Heart right ventricle (tissue), 16 donors: ENCODE measurements at regions not wholly inside any gene's neighbourhood (a gene's known extent, or its start where the extent isn't known, plus 50 kb on each side); places are given as distances from the start of the nearest gene placed in this dataset.

Experiments
- ATAC-seq, 8 donors: fragments of 200-7000 bp; cut with Tn5 transposase; one replicate each; pipeline ENCODE4 v1.9.1; 2020; ENCODE audit warnings: mild to moderate bottlenecking in 8 of 8, moderate library complexity in 8 of 8, moderate number of reproducible peaks in 1 of 8
- DNase-seq, 2 donors: peaks; one replicate each; pipeline ENCODE4 v3.0.0-alpha.2; 2020
- H3K27ac ChIP-seq, 10 donors: fragments of 200-600 bp; sonication (generic) in 2 of 10; one replicate each; pipeline versions ENCODE4 v1.5.0 to v1.8.0; 2020 to 2022; ENCODE audit warnings: mild to moderate bottlenecking in 3 of 10
- H3K27me3 ChIP-seq, 7 donors: fragments of 200-600 bp; one replicate each; pipeline ENCODE4 v1.8.0; 2021 to 2022; ENCODE audit warnings: mild to moderate bottlenecking in 2 of 7
- H3K36me3 ChIP-seq, 9 donors: fragments of 200-600 bp; sonication (generic) in 1 of 9; one replicate each; pipeline versions ENCODE4 v1.5.0 to v1.8.0; 2020 to 2022; ENCODE audit warnings: mild to moderate bottlenecking in 2 of 9
- H3K4me1 ChIP-seq, 9 donors: fragments of 200-600 bp; sonication (generic) in 1 of 9; one replicate each; pipeline versions ENCODE4 v1.5.0 to v1.8.0; 2020 to 2022; ENCODE audit warnings: mild to moderate bottlenecking in 4 of 9
- H3K4me3 ChIP-seq, 10 donors: fragments of 200-600 bp; sonication (generic) in 2 of 10; one replicate each; pipeline versions ENCODE4 v1.5.0 to v1.8.0; 2020 to 2022; ENCODE audit warnings: mild to moderate bottlenecking in 7 of 10, moderate library complexity in 2 of 10
- H3K9me3 ChIP-seq, 11 donors: fragments of 200-600 bp in 10 of 11; sonication (generic) in 2 of 11; one replicate each; pipeline versions ENCODE4 v1.5.0 to v1.8.0; 2013 to 2022; ENCODE audit warnings: mild to moderate bottlenecking in 2 of 11, control low read depth in 1 of 11, moderate library complexity in 1 of 11
- whole genome bisulfite sequencing, 2 donors: extraction: QIAGEN DNeasy Blood & Tissue Kit; methylation state at CpG; one replicate each; pipeline ENCODE4 v1.1.7; 2013; ENCODE audit warnings: inconsistent platforms in 1 of 2; 5-methylcytosine and 5-hydroxymethylcytosine counted together
- intact Hi-C, 10 donors: fragments of 100-400 bp; cut with DNase I; formaldehyde crosslinking; loops; one replicate each; pipeline versions ENCODE4 v1.11.1 to v1.14.2; 2022
- TF ChIP-seq, protein P1 (sequence below), 9 donors: fragments of 200-600 bp; sonication (generic) in 2 of 9; IDR thresholded peaks; one replicate each; pipeline versions ENCODE4 v1.5.0 to v1.8.0; 2021 to 2022; ENCODE audit warnings: antibody characterized with exemption in 9 of 9, mild to moderate bottlenecking in 5 of 9, moderate library complexity in 1 of 9
- donor health status: Arrhythmogenic right ventricular cardiomyopathy.
- donor health status: ischemic (EF 13 %, LVEDD 7.1; RV severe dilation, severe dysfunction).
- donor health status: healthy with polysubstance abuse.
- donor health status: DM: no; HTN: yes; CAD: no.
- donor health status: DM: no; HTN: no; CAD: no.
- donor health status: ischemic (EF 25% LVEDD 6.9; RV normal size, moderate dysfunction).
- donor health status: ischemic (EF 25% LVEDD 5.7; RV mildly dilated, moderate dysfunction).
- donor health status: healthy.
- donor health status: DM: yes; HTN: yes; CAD: no.
- donor health status: Ischemic cardiomyopathy.
- donor health status: ischemic (EF 35%, LVEDD 5.7; RV mildly dilated, moderate dysfunction).
- donor health status: nonischemic (EF 11% LVEDD 7.7; RV severe dilation, severe dysfunction).
- donor health status: DM: yes; HTN: yes; CAD: no.
- donor health status: PGD.
- donor health status: ischemic (EF 29% LVEDD 5.4; RV normal size, mild dysfunction).
- donor health status: nonischemic (EF 23%, LVEDD 6.1; RV moderate dilation, normal function).

DNA sequence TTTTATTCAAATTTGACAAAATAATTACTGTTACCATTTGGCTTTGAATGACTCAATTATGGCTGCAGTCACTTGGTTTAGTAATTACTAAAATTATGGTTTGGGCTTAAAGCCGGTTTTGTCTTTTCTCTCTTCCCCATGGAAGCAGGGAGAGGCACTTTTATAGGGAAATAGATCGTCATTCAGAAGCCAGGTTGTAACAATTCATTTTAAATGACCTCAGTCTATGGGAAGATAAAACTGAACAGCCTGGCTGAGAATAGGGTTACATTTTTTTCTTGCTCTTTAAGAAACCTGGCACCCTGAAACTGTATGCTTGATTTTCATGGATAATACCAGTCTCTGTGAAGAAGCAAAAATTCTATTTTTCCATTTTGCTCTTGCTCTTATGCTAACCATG, 169.8 kb downstream of the SMC2 start:
- ATAC-seq (no peak), DNase-seq (no peak)
- H3K4me3 ChIP-seq, result no peak overlapping the region
- TF ChIP-seq, protein P1, sequence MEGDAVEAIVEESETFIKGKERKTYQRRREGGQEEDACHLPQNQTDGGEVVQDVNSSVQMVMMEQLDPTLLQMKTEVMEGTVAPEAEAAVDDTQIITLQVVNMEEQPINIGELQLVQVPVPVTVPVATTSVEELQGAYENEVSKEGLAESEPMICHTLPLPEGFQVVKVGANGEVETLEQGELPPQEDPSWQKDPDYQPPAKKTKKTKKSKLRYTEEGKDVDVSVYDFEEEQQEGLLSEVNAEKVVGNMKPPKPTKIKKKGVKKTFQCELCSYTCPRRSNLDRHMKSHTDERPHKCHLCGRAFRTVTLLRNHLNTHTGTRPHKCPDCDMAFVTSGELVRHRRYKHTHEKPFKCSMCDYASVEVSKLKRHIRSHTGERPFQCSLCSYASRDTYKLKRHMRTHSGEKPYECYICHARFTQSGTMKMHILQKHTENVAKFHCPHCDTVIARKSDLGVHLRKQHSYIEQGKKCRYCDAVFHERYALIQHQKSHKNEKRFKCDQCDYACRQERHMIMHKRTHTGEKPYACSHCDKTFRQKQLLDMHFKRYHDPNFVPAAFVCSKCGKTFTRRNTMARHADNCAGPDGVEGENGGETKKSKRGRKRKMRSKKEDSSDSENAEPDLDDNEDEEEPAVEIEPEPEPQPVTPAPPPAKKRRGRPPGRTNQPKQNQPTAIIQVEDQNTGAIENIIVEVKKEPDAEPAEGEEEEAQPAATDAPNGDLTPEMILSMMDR (IDR thresholded peaks at IDR 0.05), result no peak
- H3K27me3 ChIP-seq, result peaks cover 0 to under 1% (median 0%) of the 10 kb centered on the region in 7 donors
- no peaks in the 10 kb centered on the region for H3K36me3 ChIP-seq
- WGBS, 2 donors, result 74 to 79% methylated on average over 2 of the region's 2 CpGs
- H3K4me1 ChIP-seq, result no peaks in the 10 kb centered on the region
- peaks cover 0 to 9% (median 0%) of the 10 kb centered on the region in 11 donors for H3K9me3 ChIP-seq
- no peak overlapping the region for H3K27ac ChIP-seq
- intact Hi-C loops, result no loop called here

DNA sequence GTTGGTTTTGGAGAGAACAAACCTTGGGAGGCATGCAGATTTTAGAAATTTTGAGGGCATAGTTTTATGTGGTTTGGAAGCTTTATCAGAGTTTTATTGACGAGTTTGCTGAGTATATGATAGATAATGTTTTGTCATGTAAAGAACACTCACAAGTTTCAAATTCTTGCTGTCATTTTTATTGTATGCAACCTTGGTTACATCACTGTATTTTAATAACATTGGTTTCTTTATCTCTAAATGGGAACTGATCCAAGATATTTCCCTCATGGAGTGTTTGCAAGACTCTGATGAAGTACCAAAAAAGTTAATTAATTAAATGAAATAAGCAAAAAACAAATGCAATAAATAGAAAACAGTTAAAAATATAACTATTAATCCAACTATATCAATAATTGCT, 170.3 kb downstream of the SMC2 start:
- intact Hi-C loops, result no loop called here
- H3K4me1 ChIP-seq, result no peaks in the 10 kb centered on the region
- ATAC-seq, result no peak
- no peak overlapping the region for H3K27ac ChIP-seq
- WGBS, 2 donors, result 0% methylated on average over 1 of the region's 1 CpG
- H3K4me3 ChIP-seq, result no peak overlapping the region
- no peaks in the 10 kb centered on the region for H3K27me3 ChIP-seq
- DNase-seq, result no peak
- TF ChIP-seq, protein P1 (IDR thresholded peaks at IDR 0.05), result no peak
- no peaks in the 10 kb centered on the region for H3K36me3 ChIP-seq
- H3K9me3 ChIP-seq, result peaks cover 0 to 9% (median 0%) of the 10 kb centered on the region in 11 donors

DNA sequence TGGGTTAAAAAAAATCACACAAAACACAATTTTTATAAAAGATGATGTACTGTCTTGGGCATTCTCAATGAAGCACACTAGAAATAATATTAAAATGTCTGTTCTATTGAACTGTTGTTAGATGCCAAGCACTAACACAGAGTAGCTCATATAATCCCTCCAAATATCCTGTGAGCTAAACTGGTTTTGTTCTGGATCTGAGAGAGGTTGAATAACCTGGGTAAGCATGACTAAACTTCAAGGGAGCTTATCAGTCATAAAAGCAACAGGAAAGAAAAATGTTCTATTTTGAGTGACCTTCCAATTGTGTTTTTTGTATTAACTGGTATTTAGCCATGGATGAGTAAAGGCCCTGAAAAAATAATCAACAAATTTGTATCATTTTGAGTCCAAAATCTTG, 175.3 kb downstream of the SMC2 start:
- ATAC-seq, result no peak
- H3K27me3 ChIP-seq, result no peaks in the 10 kb centered on the region
- H3K4me1 ChIP-seq, result no peaks in the 10 kb centered on the region
- H3K36me3 ChIP-seq, result no peaks in the 10 kb centered on the region
- intact Hi-C loops, result no loop called here
- DNase-seq, result no peak
- H3K9me3 ChIP-seq, result peaks cover 0 to 8% (median 0%) of the 10 kb centered on the region in 11 donors
- no peak overlapping the region for H3K4me3 ChIP-seq
- TF ChIP-seq, protein P1 (IDR thresholded peaks at IDR 0.05), result no peak
- H3K27ac ChIP-seq, result no peak overlapping the region

DNA sequence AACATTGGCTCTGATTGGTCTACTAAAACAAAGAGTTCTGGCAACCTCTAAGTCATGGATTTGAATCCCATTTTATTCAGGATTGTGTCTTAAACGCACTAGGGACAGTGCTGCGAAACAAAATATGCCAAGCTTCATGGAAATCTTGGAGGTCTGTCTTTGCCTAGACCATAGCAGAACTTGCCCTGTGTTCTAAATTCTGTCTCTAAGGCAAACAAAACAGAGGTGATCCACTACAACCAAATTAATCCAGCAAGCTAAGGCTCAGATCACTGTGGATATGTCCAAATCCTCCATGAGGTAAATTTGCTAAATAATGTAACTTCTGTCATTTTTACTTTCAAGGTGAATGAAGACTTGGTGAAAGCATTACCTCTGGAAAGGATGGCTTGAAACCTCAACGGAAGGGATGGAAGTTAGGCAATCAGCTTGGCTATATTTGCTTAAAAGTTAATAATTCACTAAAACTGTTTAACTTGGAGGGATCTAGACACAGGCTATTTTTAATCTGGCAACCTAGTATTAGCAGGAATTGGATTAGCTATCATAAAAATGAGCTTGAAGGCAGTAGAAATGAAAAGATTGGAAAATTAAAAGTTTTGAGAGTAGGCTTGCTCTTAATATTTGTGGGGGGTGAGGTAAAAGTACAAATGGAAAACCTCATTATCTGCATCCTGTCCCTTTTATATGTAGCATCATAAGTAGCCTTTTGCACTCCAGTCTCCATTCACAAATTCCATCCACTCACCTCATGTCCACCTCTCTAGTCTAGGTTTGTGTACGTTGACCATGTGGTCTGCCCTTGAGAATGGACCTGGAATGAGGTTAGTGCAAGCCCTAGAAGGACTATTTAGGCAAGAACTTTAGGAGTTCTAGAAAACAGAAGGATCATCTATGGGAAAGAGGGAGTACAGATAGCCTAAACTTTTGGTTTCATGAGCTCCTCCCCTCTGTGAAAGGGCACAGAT, 176.2 kb downstream of the SMC2 start:
- peaks cover 0 to 6% (median 0%) of the 10 kb centered on the region in 11 donors for H3K9me3 ChIP-seq
- TF ChIP-seq, protein P1 (IDR thresholded peaks at IDR 0.05), result no peak
- DNase-seq, result no peak
- H3K27ac ChIP-seq, result no peak overlapping the region
- H3K27me3 ChIP-seq, result no peaks in the 10 kb centered on the region
- no peak for ATAC-seq
- no peaks in the 10 kb centered on the region for H3K4me1 ChIP-seq
- no peaks in the 10 kb centered on the region for H3K36me3 ChIP-seq
- WGBS, 2 donors, result 73 to 86% methylated on average over 4 of the region's 4 CpGs
- intact Hi-C loops, result no loop called here
- no peak overlapping the region for H3K4me3 ChIP-seq
